Uterus (tissue), 3 donors: ENCODE measurements at regions not wholly inside any gene's neighbourhood (a gene's known extent, or its start where the extent isn't known, plus 50 kb on each side); places are given as distances from the start of the nearest gene placed in this dataset.

Experiments
- DNase-seq, 2 donors: peaks; one replicate each; pipeline ENCODE4 v3.0.0-alpha.2; 2019 to 2020
- H3K27ac ChIP-seq, 2 donors: fragments of 200-600 bp; sonication (generic); 1 replicate in 1 of 2; 2 replicates in 1 of 2; pipeline ENCODE4 v1.5.1; 2016 to 2018
- H3K27me3 ChIP-seq, 2 donors: fragments of 200-600 bp; sonication (generic); one replicate each; pipeline ENCODE4 v1.5.1; 2018 to 2019; ENCODE audit warnings: control low read depth in 1 of 2
- H3K36me3 ChIP-seq, 2 donors: fragments of 200-600 bp; sonication (generic); one replicate each; pipeline ENCODE4 v1.5.1; 2019; ENCODE audit warnings: control low read depth in 1 of 2
- H3K4me1 ChIP-seq, 2 donors: fragments of 200-600 bp; sonication (generic); one replicate each; pipeline ENCODE4 v1.5.1; 2018 to 2019; ENCODE audit warnings: control low read depth in 1 of 2
- H3K4me3 ChIP-seq, 2 donors: fragments of 200-600 bp; sonication (generic); 1 replicate in 1 of 2; 2 replicates in 1 of 2; pipeline ENCODE4 v1.5.1; 2018 to 2019; ENCODE audit warnings: mild to moderate bottlenecking in 1 of 2
- H3K9me3 ChIP-seq, 2 donors: fragments of 200-600 bp; sonication (generic); one replicate each; pipeline ENCODE4 v1.5.1; 2019; ENCODE audit warnings: control low read depth in 1 of 2
- POLR2A ChIP-seq, 2 donors: fragments of 450-650 bp; IDR thresholded peaks; one replicate each; pipeline ENCODE4 v1.6.1; 2016; ENCODE audit warnings: antibody characterized with exemption in 2 of 2, mild to moderate bottlenecking in 1 of 2, moderate library complexity in 1 of 2
- intact Hi-C: fragments of 100-400 bp; cut with DNase I; formaldehyde crosslinking; loops from one replicate; pipeline ENCODE4 v1.15.1; 2023; ENCODE audit warnings: low total_unique reads
- TF ChIP-seq, protein P1 (sequence below), 4 experiments: fragments of 200-600 bp in 2 of 4; fragments of 450-650 bp in 2 of 4; sonication (generic) in 2 of 4; IDR thresholded peaks; one replicate each; pipeline ENCODE4 v1.5.1; 2016 to 2019; ENCODE audit warnings: antibody characterized with exemption in 4 of 4, mild to moderate bottlenecking in 2 of 4, moderate library complexity in 1 of 4
- donor health status: DM: yes; HTN: yes; CAD: no.

DNA sequence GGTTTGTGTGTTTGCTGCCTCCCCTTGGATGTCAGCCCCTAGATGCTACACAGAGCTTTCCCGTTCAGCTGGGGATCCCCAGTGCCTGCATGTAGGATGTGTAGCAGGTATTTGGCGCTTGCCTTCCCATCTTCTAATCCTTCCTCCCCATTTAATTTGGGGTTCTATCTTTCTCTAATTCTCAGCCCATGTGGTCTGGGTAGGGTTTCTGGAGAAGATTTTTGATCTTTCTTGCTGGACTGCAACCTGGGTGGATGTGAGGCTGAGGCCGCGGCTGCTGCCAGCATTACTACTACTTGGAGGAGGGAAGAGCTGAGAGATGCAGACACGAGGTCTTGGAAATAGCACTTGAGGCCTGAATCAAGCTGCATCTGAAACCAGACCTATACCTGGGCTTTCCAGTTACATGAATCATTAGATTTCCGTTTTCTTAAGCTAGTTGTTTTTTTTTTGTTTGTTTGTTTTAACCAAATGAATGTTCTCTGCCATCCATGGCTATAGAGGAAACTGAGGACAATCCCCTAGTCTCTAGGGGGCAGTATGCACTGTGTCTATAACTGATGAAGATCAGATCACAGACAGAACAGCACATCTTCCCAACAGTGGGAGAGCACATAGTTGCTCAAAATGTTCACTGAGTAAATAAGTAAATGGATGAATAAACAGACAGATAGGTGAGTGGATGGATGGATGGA, 178.6 kb downstream of the FGF18 start:
- H3K4me1 ChIP-seq, result no peaks in the 10 kb centered on the region
- no peaks in the 10 kb centered on the region for H3K36me3 ChIP-seq
- no peaks in the 10 kb centered on the region for H3K9me3 ChIP-seq
- no peak overlapping the region for H3K27ac ChIP-seq
- no peak for TF ChIP-seq POLR2A (IDR thresholded peaks at IDR 0.05)
- TF ChIP-seq, protein P1, sequence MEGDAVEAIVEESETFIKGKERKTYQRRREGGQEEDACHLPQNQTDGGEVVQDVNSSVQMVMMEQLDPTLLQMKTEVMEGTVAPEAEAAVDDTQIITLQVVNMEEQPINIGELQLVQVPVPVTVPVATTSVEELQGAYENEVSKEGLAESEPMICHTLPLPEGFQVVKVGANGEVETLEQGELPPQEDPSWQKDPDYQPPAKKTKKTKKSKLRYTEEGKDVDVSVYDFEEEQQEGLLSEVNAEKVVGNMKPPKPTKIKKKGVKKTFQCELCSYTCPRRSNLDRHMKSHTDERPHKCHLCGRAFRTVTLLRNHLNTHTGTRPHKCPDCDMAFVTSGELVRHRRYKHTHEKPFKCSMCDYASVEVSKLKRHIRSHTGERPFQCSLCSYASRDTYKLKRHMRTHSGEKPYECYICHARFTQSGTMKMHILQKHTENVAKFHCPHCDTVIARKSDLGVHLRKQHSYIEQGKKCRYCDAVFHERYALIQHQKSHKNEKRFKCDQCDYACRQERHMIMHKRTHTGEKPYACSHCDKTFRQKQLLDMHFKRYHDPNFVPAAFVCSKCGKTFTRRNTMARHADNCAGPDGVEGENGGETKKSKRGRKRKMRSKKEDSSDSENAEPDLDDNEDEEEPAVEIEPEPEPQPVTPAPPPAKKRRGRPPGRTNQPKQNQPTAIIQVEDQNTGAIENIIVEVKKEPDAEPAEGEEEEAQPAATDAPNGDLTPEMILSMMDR (IDR thresholded peaks at IDR 0.05), result no peak
- H3K27me3 ChIP-seq, result no peaks in the 10 kb centered on the region
- DNase-seq, result no peak
- no peak overlapping the region for H3K4me3 ChIP-seq
- intact Hi-C loops, result no loop called here

DNA sequence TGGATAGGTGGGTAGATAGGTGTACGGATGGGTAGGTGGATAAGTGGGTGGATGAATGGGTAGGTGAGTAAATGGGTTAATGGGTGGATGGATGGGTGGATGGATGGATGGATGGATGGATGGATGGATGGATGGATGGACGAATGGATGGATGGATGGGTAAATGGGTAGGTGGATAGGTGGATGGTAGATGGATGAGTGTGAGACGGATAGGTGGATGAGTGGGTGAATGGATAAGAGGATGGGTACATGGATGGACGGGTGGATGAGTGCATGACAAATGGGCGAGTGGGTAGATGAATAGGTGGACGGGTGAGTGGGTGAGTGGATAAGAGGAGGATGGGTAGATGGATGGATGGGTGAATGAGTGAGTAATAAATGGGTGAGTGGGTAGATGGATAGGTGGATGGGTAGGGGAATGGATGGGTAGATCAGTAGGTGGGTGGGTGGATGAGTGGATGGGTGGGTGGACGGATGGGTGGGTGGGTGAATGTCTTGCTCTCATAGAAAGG, 179.2 kb downstream of the FGF18 start:
- DNase-seq, result no peak
- Histone ChIP-seq H3K27me3 (no peaks in the 10 kb centered on the region), H3K36me3 (no peaks in the 10 kb centered on the region), H3K27ac (no peak overlapping the region), H3K4me1 (no peaks in the 10 kb centered on the region), H3K4me3 (no peak overlapping the region), H3K9me3 (no peaks in the 10 kb centered on the region)
- intact Hi-C loops, result no loop called here
- TF ChIP-seq, protein P1 (IDR thresholded peaks at IDR 0.05), result no peak

DNA sequence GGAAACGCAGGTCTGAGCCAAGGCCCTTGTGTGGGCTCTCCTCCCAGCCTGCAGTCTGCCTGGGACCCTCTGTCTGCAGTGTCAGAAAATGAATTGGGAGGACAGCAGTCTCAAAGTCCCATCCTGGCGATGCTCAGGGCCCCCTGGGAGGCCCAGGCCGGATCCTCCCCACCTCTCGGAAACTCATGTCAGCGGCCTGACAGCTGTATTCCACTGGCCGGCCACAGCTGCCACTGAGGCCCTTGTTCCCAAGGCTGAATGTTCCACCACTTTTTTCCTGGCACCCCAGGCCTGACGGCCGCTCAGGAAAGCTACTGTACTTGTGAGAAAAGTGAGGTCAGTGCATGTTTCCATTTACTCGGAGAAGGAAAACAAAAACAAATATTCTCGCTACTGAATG, 180.0 kb downstream of the FGF18 start:
- Histone ChIP-seq H3K4me1 (no peaks in the 10 kb centered on the region), H3K36me3 (no peaks in the 10 kb centered on the region), H3K9me3 (no peaks in the 10 kb centered on the region), H3K27me3 (no peaks in the 10 kb centered on the region), H3K4me3 (no peak overlapping the region), H3K27ac (no peak overlapping the region)
- DNase-seq, result no peak
- TF ChIP-seq, protein P1 (IDR thresholded peaks at IDR 0.05), result no peak
- no peak for TF ChIP-seq POLR2A (IDR thresholded peaks at IDR 0.05)
- intact Hi-C loops, result no loop called here

DNA sequence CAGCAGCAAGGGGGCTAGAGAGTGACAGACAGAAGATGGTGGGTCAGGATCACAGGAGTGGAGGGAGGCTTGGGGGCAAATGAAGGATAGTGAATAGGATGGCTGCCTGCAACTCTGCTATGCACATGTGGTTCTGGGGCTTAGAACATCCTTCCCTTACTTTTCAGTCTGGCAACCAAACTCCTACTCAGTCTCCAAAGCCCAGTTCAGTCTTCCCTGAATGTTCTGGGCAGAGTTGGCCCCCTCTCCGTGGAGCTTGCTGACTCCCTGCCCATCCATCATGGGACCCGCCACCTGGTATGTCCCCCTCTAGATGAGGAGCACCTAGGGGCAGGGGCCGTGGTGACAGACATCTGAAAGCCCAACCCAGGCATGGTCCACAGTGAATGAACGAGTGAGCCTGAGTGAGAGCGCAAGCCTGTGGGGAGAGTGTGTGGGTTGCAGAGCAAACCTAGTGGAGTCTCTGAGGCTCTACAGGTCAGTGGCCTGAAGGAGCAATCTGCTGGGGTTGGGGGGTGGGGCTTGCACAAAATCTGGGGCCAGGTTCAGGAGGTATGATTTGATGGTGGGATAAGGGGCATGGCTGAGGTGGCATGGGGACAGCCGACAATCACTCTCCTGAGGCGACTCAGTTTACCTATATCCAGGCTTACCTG, 180.6 kb downstream of the FGF18 start:
- TF ChIP-seq, protein P1 (IDR thresholded peaks at IDR 0.05), result no peak
- TF ChIP-seq POLR2A (IDR thresholded peaks at IDR 0.05), result no peak
- no peak for DNase-seq
- H3K4me3 ChIP-seq, result no peak overlapping the region
- intact Hi-C loops, result no loop called here
- no peaks in the 10 kb centered on the region for H3K36me3 ChIP-seq
- H3K27me3 ChIP-seq, result no peaks in the 10 kb centered on the region
- H3K27ac ChIP-seq, result no peak overlapping the region
- no peaks in the 10 kb centered on the region for H3K9me3 ChIP-seq
- no peaks in the 10 kb centered on the region for H3K4me1 ChIP-seq

DNA sequence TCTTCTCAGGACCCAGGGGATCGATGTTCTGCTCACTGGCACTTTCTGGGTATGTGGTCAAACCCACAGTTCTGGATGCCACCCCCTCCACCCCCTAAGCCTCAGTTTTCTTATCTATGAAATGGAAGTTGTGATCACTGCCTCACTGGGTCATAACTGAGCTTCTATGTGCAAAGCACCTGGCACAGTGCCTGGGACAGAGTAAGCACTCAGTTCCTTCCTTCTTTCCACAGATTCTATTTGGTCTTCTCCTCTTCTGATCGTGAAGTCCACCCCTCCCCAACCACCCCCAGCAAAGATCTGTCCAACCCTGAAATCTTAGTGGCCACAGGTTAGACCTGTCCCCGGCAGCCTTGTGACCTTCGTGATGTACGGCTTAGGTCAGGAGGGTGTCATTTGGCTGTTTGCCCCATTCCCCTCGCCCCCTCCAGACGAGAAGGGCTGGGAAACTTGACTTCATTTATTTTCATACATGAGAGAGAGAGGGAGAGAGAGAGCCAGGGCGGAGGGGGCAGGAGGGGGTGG, 181.4 kb downstream of the FGF18 start:
- no peaks in the 10 kb centered on the region for H3K36me3 ChIP-seq
- intact Hi-C loops, result no loop called here
- no peak for TF ChIP-seq POLR2A (IDR thresholded peaks at IDR 0.05)
- TF ChIP-seq, protein P1 (IDR thresholded peaks at IDR 0.05), result no peak
- no peaks in the 10 kb centered on the region for H3K9me3 ChIP-seq
- DNase-seq, result no peak
- H3K4me1 ChIP-seq, result no peaks in the 10 kb centered on the region
- H3K27ac ChIP-seq, result no peak overlapping the region
- H3K4me3 ChIP-seq, result no peak overlapping the region
- H3K27me3 ChIP-seq, result no peaks in the 10 kb centered on the region
